ENCODE measurements at regions not wholly inside any gene's neighbourhood (a gene's known extent, or its start where the extent isn't known, plus 50 kb on each side); places are given as distances from the start of the nearest gene placed in this dataset.

- no peaks in the 10 kb centered on the region for H3K36me3 Mint-ChIP-seq
- H3K27me3 Mint-ChIP-seq, result peaks cover 4% of the 10 kb centered on the region
Observed at GRCh38 chr1:67522001-67522441, 91.8 kb upstream of the SERBP1 start.

GRCh38 chr1:67522793-67523192 is 92.6 kb upstream of the SERBP1 start:
- Mint-ChIP-seq H3K4me3 (no peak overlapping the region), H3K4me1 (no peaks in the 10 kb centered on the region), H3K27ac (no peak overlapping the region), H3K9me3 (no peaks in the 10 kb centered on the region), H3K27me3 (peaks cover 6% of the 10 kb centered on the region), H3K36me3 (no peaks in the 10 kb centered on the region)

More at GRCh38 chr1:67522001-67522441, 91.8 kb upstream of the SERBP1 start:
- H3K4me3 Mint-ChIP-seq, result no peak overlapping the region
- H3K9me3 Mint-ChIP-seq, result no peaks in the 10 kb centered on the region
- no peak overlapping the region for H3K27ac Mint-ChIP-seq
- H3K4me1 Mint-ChIP-seq, result no peaks in the 10 kb centered on the region

GRCh38 chr1:67524143-67525052 is 94.2 kb upstream of the SERBP1 start:
- Mint-ChIP-seq H3K4me3 (no peak overlapping the region), H3K27ac (no peak overlapping the region), H3K4me1 (no peaks in the 10 kb centered on the region), H3K9me3 (no peaks in the 10 kb centered on the region), H3K27me3 (peaks cover 6% of the 10 kb centered on the region), H3K36me3 (no peaks in the 10 kb centered on the region)

- Mint-ChIP-seq H3K4me1 (no peaks in the 10 kb centered on the region), H3K4me3 (no peak overlapping the region), H3K27me3 (peaks cover 6% of the 10 kb centered on the region), H3K27ac (no peak overlapping the region), H3K9me3 (no peaks in the 10 kb centered on the region), H3K36me3 (no peaks in the 10 kb centered on the region)
Observed at GRCh38 chr1:67525053-67525760, 95.0 kb upstream of the SERBP1 start.

GRCh38 chr1:67528141-67528540 is 97.9 kb upstream of the SERBP1 start:
- Mint-ChIP-seq H3K27me3 (peaks cover 6% of the 10 kb centered on the region), H3K36me3 (no peaks in the 10 kb centered on the region), H3K4me3 (no peak overlapping the region), H3K9me3 (no peaks in the 10 kb centered on the region), H3K27ac (no peak overlapping the region), H3K4me1 (no peaks in the 10 kb centered on the region)

GRCh38 chr1:67530071-67530470 is 99.9 kb upstream of the SERBP1 start:
- Mint-ChIP-seq H3K9me3 (no peaks in the 10 kb centered on the region), H3K27ac (no peak overlapping the region), H3K27me3 (peaks cover 7% of the 10 kb centered on the region), H3K4me1 (no peaks in the 10 kb centered on the region), H3K36me3 (no peaks in the 10 kb centered on the region), H3K4me3 (no peak overlapping the region)

- Mint-ChIP-seq H3K27me3 (peaks cover 1% of the 10 kb centered on the region), H3K9me3 (no peaks in the 10 kb centered on the region), H3K27ac (no peak overlapping the region), H3K4me1 (no peaks in the 10 kb centered on the region), H3K4me3 (no peak overlapping the region), H3K36me3 (no peaks in the 10 kb centered on the region)
Observed at GRCh38 chr1:67532452-67533216, 102.4 kb upstream of the SERBP1 start.

- peak overlapping the region; percentile 30 for H3K27ac Mint-ChIP-seq
- H3K27me3 Mint-ChIP-seq, result peaks cover 1% of the 10 kb centered on the region
- no peak overlapping the region for H3K4me3 Mint-ChIP-seq
- no peaks in the 10 kb centered on the region for H3K9me3 Mint-ChIP-seq
- no peaks in the 10 kb centered on the region for H3K36me3 Mint-ChIP-seq
- H3K4me1 Mint-ChIP-seq, result no peaks in the 10 kb centered on the region
Observed at GRCh38 chr1:67534627-67535065, 104.4 kb upstream of the SERBP1 start.

- Mint-ChIP-seq H3K9me3 (no peaks in the 10 kb centered on the region), H3K36me3 (no peaks in the 10 kb centered on the region)
Observed at GRCh38 chr1:67535474-67535873, 105.3 kb upstream of the SERBP1 start.

GRCh38 chr1:67536957-67537666 is 106.9 kb upstream of the SERBP1 start:
- H3K36me3 Mint-ChIP-seq, result no peaks in the 10 kb centered on the region
- no peaks in the 10 kb centered on the region for H3K9me3 Mint-ChIP-seq
- H3K4me3 Mint-ChIP-seq, result no peak overlapping the region
- H3K27ac Mint-ChIP-seq, result no peak overlapping the region
- H3K4me1 Mint-ChIP-seq, result no peaks in the 10 kb centered on the region
- peaks cover 1% of the 10 kb centered on the region for H3K27me3 Mint-ChIP-seq

More at GRCh38 chr1:67535474-67535873, 105.3 kb upstream of the SERBP1 start:
- Mint-ChIP-seq H3K27ac (no peak overlapping the region), H3K27me3 (peaks cover 1% of the 10 kb centered on the region), H3K4me3 (no peak overlapping the region), H3K4me1 (no peaks in the 10 kb centered on the region)

GRCh38 chr1:67537667-67538018 is 107.4 kb upstream of the SERBP1 start:
- H3K27me3 Mint-ChIP-seq, result peaks cover 1% of the 10 kb centered on the region
- no peaks in the 10 kb centered on the region for H3K36me3 Mint-ChIP-seq
- H3K4me1 Mint-ChIP-seq, result no peaks in the 10 kb centered on the region
- no peak overlapping the region for H3K4me3 Mint-ChIP-seq
- H3K27ac Mint-ChIP-seq, result no peak overlapping the region
- H3K9me3 Mint-ChIP-seq, result no peaks in the 10 kb centered on the region

- Mint-ChIP-seq H3K27ac (no peak overlapping the region), H3K4me1 (no peaks in the 10 kb centered on the region), H3K4me3 (no peak overlapping the region), H3K27me3 (no peaks in the 10 kb centered on the region), H3K36me3 (no peaks in the 10 kb centered on the region), H3K9me3 (no peaks in the 10 kb centered on the region)
Observed at GRCh38 chr1:67540025-67540732, 110.0 kb upstream of the SERBP1 start.

- H3K4me3 Mint-ChIP-seq, result no peak overlapping the region
- no peaks in the 10 kb centered on the region for H3K36me3 Mint-ChIP-seq
- no peaks in the 10 kb centered on the region for H3K27me3 Mint-ChIP-seq
- no peaks in the 10 kb centered on the region for H3K4me1 Mint-ChIP-seq
- H3K27ac Mint-ChIP-seq, result no peak overlapping the region
- H3K9me3 Mint-ChIP-seq, result no peaks in the 10 kb centered on the region
Observed at GRCh38 chr1:67540733-67541125, 110.5 kb upstream of the SERBP1 start.

- Mint-ChIP-seq H3K27ac (no peak overlapping the region), H3K9me3 (no peaks in the 10 kb centered on the region), H3K4me3 (no peak overlapping the region), H3K27me3 (no peaks in the 10 kb centered on the region), H3K4me1 (no peaks in the 10 kb centered on the region), H3K36me3 (no peaks in the 10 kb centered on the region)
Observed at GRCh38 chr1:67542747-67543146, 112.5 kb upstream of the SERBP1 start.

- Mint-ChIP-seq H3K4me3 (no peak overlapping the region), H3K4me1 (no peaks in the 10 kb centered on the region), H3K9me3 (no peaks in the 10 kb centered on the region), H3K27ac (no peak overlapping the region), H3K27me3 (peaks cover 2% of the 10 kb centered on the region), H3K36me3 (no peaks in the 10 kb centered on the region)
Observed at GRCh38 chr1:67544921-67545320, 114.7 kb upstream of the SERBP1 start.
